SK-N-SH treated with all-trans-retinoic acid at 6 μM for 48 hours (cell line): ENCODE measurements at regions not wholly inside any gene's neighbourhood (a gene's known extent, or its start where the extent isn't known, plus 50 kb on each side); places are given as distances from the start of the nearest gene placed in this dataset.

Experiments used
- CSRNP3 ChIP-seq: fragments of 250-450 bp; sonication (Bioruptor Pico); IDR thresholded peaks from 2 replicates; pipeline ENCODE4 v1.5.1; 2021; ENCODE audit warnings: mild to moderate bottlenecking, moderate library complexity
- ESRRG ChIP-seq: fragments of 250-450 bp; sonication (Bioruptor Pico); IDR thresholded peaks from 2 replicates; pipeline ENCODE4 v1.6.1; 2021; ENCODE audit warnings: mild to moderate bottlenecking
- RARB ChIP-seq: fragments of 250-450 bp; sonication (Bioruptor Pico); IDR thresholded peaks from 2 replicates; pipeline ENCODE4 v1.8.0; 2021; ENCODE audit warnings: mild to moderate bottlenecking, moderate library complexity

- TF ChIP-seq CSRNP3 (CRISPR knock-in tag) (no peak), RARB (CRISPR knock-in tag) (no peak), ESRRG (CRISPR knock-in tag) (no peak)
Measured at GRCh38 chr4:71866212-71866885, 82.5 kb upstream of the GC start.
